CD4-positive, alpha-beta T cell treated with Interleukin-12 subunit alpha and Interleukin-12 subunit beta, for 1 hour (primary cell): ENCODE measurements at regions not wholly inside any gene's neighbourhood (a gene's known extent, or its start where the extent isn't known, plus 50 kb on each side); places are given as distances from the start of the nearest gene placed in this dataset.

Experiments
- DNase-seq: peaks from one replicate; pipeline ENCODE4 v3.0.0-alpha.2; 2020

- no peak for DNase-seq
These were observed 194.9 kb downstream of the RBFOX3 start for GRCh38 chr17:79415909-79416308.

- no peak for DNase-seq
These were observed 195.5 kb downstream of the RBFOX3 start for GRCh38 chr17:79415365-79415764.

- no peak for DNase-seq
These were observed 196.0 kb downstream of the RBFOX3 start for GRCh38 chr17:79414793-79415211.

GRCh38 chr17:79414063-79414792 lies 196.6 kb downstream of the RBFOX3 start:
- DNase-seq: no peak

GRCh38 chr17:79413611-79414010 lies 197.2 kb downstream of the RBFOX3 start:
- no peak for DNase-seq

- DNase-seq: no peak
These were observed 197.9 kb downstream of the RBFOX3 start for GRCh38 chr17:79412886-79413390.

GRCh38 chr17:79412110-79412509 lies 198.7 kb downstream of the RBFOX3 start:
- no peak for DNase-seq

- DNase-seq: no peak
These were observed 199.4 kb downstream of the RBFOX3 start for GRCh38 chr17:79411419-79411818.

GRCh38 chr17:79410681-79411080 lies 200.2 kb downstream of the RBFOX3 start:
- no peak for DNase-seq

- DNase-seq: no peak
These were observed 202.6 kb downstream of the RBFOX3 start for GRCh38 chr17:79408251-79408650.

GRCh38 chr17:79407385-79407784 lies 203.5 kb downstream of the RBFOX3 start:
- DNase-seq: no peak

GRCh38 chr17:79406316-79406715 lies 204.5 kb downstream of the RBFOX3 start:
- DNase-seq: no peak

- no peak for DNase-seq
These were observed 205.0 kb downstream of the RBFOX3 start for GRCh38 chr17:79405823-79406222.

- no peak for DNase-seq
These were observed 206.5 kb downstream of the RBFOX3 start for GRCh38 chr17:79404136-79404911.

GRCh38 chr17:79401704-79402674 lies 208.9 kb downstream of the RBFOX3 start:
- DNase-seq: no peak

- peak; percentile 73 for DNase-seq
These were observed 209.7 kb downstream of the RBFOX3 start for GRCh38 chr17:79400989-79401703.

- no peak for DNase-seq
These were observed 211.2 kb downstream of the RBFOX3 start for GRCh38 chr17:79399610-79400144.

GRCh38 chr17:79398441-79398840 lies 212.4 kb downstream of the RBFOX3 start:
- no peak for DNase-seq

GRCh38 chr17:79396696-79397095 lies 214.2 kb downstream of the RBFOX3 start:
- DNase-seq: no peak

GRCh38 chr17:79395545-79395944 lies 215.3 kb downstream of the RBFOX3 start:
- DNase-seq: no peak

- DNase-seq: no peak
These were observed 215.8 kb downstream of the RBFOX3 start for GRCh38 chr17:79395066-79395465.
